ENCODE measurements at regions not wholly inside any gene's neighbourhood (a gene's known extent, or its start where the extent isn't known, plus 50 kb on each side); places are given as distances from the start of the nearest gene placed in this dataset.

GRCh38 chr16:54616610-54617009 is 314.1 kb upstream of the IRX5 start:
- DNase-seq, result no peak

- DNase-seq, result no peak
Measured at GRCh38 chr16:54605536-54606066, 319.0 kb upstream of the IRX3 start.

GRCh38 chr16:54602666-54603065 is 316.1 kb upstream of the IRX3 start:
- DNase-seq, result no peak

- no peak for DNase-seq
Measured at GRCh38 chr16:54597222-54597621, 310.6 kb upstream of the IRX3 start.

GRCh38 chr16:54595621-54596020 is 309.0 kb upstream of the IRX3 start:
- DNase-seq, result no peak

- no peak for DNase-seq
Measured at GRCh38 chr16:54594601-54595391, 308.2 kb upstream of the IRX3 start.

- DNase-seq, result no peak
Measured at GRCh38 chr16:54591816-54592246, 305.2 kb upstream of the IRX3 start.

GRCh38 chr16:54590836-54591235 is 304.2 kb upstream of the IRX3 start:
- DNase-seq, result no peak

- no peak for DNase-seq
Measured at GRCh38 chr16:54589326-54589725, 302.7 kb upstream of the IRX3 start.

GRCh38 chr16:54588026-54588425 is 301.4 kb upstream of the IRX3 start:
- no peak for DNase-seq

- no peak for DNase-seq
Measured at GRCh38 chr16:54587176-54587515, 300.6 kb upstream of the IRX3 start.

GRCh38 chr16:54586474-54587175 is 300.0 kb upstream of the IRX3 start:
- DNase-seq, result no peak

- DNase-seq, result no peak
Measured at GRCh38 chr16:54585998-54586340, 299.4 kb upstream of the IRX3 start.

GRCh38 chr16:54585094-54585997 is 298.8 kb upstream of the IRX3 start:
- DNase-seq, result no peak

GRCh38 chr16:54584121-54584520 is 297.5 kb upstream of the IRX3 start:
- no peak for DNase-seq

- DNase-seq, result no peak
Measured at GRCh38 chr16:54582631-54583250, 296.2 kb upstream of the IRX3 start.

GRCh38 chr16:54579106-54579728 is 292.6 kb upstream of the IRX3 start:
- DNase-seq, result no peak

GRCh38 chr16:54577651-54578128 is 291.1 kb upstream of the IRX3 start:
- no peak for DNase-seq

GRCh38 chr16:54576785-54577184 is 290.2 kb upstream of the IRX3 start:
- DNase-seq, result no peak

GRCh38 chr16:54568906-54569807 is 282.6 kb upstream of the IRX3 start:
- DNase-seq, result no peak

- DNase-seq, result no peak
Measured at GRCh38 chr16:54564841-54565240, 278.3 kb upstream of the IRX3 start.

Measured in SW 1271 (cell line).